ENCODE measurements at regions not wholly inside any gene's neighbourhood (a gene's known extent, or its start where the extent isn't known, plus 50 kb on each side); places are given as distances from the start of the nearest gene placed in this dataset.
"Not testable (repeated sequence)": the region's sequence is repeated elsewhere in the genome, so short reads cannot be mapped to it uniquely, and the experiment has no call there.

- DNase-seq (ENCODE audit: low read depth in 2 of 2), result no peak
Observed at GRCh38 chr3:153440311-153440710, 278.3 kb downstream of the RAP2B start.

DNA sequence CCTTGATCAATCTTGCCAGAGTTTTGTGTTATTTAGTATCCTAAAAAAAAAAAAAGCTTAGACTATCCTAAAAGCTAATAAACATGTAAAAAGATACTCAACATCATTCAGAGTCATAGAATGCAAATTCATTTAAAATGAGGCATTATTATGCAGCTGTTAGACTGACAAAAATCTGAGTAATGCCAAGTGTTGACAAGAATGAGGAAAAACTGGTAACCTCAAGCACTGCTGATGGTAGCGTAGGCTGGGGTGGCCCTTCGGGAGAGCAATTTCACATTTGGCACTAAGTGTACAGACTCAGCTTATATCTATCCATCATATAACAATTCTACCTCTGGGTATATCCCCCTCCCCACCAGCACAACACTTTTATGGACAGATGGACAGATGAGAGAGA is 280.4 kb downstream of the RAP2B start:
- DNase-seq (ENCODE audit: low read depth in 2 of 2), result no peak

DNA sequence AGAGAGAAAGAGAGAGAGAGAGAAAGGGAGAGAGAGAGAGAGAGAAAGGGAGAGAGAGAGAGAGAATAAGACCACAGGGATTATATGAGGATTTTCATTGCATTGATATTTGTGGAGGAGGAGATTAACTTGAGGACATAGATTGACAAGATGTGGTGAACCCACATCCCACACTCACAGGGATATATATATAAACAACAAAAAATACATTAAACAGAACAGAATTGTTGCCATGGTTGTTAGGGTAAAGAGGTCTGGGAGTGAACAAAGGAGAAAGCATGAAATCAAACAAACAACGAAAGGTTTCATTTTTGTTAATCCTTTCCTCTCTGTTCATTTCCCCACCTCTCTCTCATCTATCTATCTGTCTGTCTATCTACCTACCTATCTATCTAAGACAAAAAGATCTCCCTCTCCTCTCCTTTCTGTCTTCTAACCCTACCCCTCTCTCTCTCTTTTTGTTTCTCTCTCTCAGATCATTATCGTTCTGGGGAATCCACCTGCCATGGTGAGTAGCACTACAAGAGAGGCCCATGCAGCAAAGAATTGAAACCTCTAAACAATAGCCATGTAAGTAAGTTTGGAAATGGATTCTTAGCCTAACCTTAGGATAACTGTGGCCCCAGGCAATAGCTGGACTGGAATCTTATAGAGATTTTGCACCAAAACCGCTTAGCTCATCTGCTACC is 280.9 kb downstream of the RAP2B start:
- DNase-seq (ENCODE audit: low read depth in 2 of 2), result no peak

DNA sequence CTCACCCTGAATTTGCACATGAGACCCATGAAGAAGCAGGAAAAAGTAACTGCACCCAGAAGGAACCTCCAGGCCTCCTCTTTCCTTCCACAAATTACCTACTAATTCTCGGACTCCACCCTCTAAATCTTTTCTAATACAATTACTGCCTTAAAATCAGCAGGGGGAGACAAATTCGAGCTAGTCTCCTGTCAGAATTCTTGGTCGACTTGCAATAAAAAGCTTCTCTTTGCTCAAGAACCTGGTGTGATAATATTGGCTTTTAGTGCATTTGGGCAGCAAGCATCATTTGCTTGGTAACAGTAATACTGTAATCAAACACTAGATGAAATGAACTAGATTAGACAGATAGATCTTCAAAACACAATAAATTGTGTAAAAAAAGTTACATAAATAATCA is 281.9 kb downstream of the RAP2B start:
- DNase-seq (ENCODE audit: low read depth in 2 of 2), result no peak

DNA sequence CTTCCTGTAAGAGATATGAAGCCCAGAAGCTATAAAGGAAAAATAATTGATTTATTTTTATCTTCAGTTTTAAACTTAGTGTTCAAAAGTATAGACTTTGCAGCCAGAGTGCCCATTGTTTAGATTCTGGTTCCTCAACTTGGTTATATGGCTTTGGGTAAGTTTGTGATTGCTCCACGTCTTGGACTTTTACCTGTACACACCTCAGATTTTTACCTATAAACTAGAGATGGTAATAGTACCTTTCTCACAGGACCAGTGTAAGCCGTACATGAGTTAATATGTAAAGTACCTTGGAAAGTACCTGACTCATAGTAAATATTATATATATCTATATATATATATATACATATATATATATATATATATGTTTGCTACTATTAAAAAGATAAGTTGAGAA is 283.8 kb downstream of the RAP2B start:
- no peak for DNase-seq (ENCODE audit: low read depth in 2 of 2)

DNA sequence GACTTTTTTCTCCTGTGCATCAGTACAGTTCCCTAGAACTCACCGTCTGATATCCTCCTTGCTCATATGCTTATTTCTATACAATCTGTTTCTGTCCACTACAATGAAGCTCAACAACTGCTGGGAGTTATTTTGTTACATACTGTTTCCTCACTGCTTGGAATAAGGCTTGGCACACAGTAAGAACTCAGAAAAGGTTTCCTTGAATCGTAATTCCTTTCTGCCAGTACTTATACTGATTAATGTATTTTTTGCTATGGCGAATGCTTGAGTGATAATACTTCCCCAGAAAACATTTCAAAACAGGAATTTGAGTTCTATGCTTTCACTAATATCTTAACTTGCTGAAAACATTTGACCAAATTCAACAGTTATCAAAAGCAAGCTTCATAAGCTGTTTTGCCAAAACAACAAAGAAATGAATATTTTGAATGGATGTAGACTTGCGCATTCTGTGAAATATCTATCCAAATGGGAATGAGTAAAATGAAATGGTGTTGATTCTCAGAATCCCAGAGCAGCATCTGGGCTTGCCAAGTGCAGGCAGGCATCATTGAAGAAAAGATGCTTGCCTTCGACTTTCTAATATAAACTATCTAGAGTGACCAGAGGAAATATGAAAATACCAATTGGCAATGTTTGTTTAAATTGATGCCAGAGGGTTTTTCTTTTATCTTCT is 286.3 kb downstream of the RAP2B start:
- DNase-seq (ENCODE audit: low read depth in 2 of 2), result no peak

GRCh38 chr3:153456833-153457545 is 295.0 kb downstream of the RAP2B start:
- no peak for DNase-seq (ENCODE audit: low read depth in 2 of 2)

DNA sequence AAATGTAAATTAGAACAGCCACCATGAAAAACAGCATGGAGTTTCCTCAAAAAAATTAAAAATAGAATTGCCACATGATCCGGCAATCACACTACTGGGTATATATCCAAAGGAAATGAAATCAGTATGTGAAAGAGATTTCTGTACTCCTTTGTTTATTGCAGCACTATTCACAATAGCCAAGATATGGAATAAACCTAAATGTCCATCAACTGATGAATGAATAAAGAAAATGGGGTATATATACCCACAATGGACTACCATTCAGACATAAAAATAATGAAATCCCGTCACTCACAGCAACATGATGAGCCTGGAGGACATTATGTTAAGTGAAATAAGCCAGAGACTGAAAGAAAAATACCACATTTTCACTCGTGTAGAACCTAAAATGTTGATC is 296.9 kb downstream of the RAP2B start:
- no peak for DNase-seq (ENCODE audit: low read depth in 2 of 2)

GRCh38 chr3:153462545-153462944 is 300.5 kb downstream of the RAP2B start:
- no peak for DNase-seq (ENCODE audit: low read depth in 2 of 2)

- DNase-seq (ENCODE audit: low read depth in 2 of 2), result no peak
Observed at GRCh38 chr3:153463895-153464294, 301.9 kb downstream of the RAP2B start.

GRCh38 chr3:153469162-153469561 is 307.1 kb downstream of the RAP2B start:
- DNase-seq (ENCODE audit: low read depth in 2 of 2), result no peak

DNA sequence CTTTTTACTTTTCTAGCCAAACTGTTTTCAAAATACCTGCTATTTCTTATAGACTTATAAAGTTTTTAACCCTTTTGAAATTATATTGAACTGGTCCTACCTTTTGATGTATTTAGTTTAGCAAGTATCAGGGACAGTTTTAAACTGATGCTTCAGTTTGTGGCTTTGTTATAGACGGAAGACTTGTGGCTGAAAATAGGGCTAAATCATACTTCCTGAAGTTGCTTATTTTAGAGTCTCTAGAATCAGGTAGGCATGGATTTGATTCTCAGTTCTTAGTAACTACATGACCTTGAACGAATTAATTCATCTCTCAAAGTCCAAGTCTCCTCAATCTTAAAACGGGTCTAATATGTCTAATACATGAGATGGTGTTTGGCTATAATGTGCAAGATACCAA is 322.8 kb downstream of the RAP2B start:
- no peak for DNase-seq (ENCODE audit: low read depth in 2 of 2)

DNA sequence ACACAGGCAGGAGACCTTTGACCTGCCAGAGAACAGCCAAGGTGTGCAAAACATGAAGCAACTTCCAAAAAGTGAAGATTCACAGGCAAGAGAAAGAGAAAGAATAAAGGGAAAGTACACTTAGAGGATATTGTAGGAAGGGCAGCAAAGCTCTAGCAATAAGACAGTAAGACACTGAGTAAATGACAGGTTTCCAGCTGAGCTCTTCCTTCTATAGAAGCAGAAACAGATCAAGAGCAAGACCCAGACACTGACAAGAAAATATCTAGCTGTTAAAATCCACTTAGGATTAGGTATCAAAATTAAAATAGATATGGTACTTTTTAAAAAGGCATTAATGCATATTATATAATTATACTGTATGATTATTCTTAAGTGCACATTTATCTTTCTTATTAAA is 333.4 kb downstream of the RAP2B start:
- no peak for DNase-seq (ENCODE audit: low read depth in 2 of 2)

DNA sequence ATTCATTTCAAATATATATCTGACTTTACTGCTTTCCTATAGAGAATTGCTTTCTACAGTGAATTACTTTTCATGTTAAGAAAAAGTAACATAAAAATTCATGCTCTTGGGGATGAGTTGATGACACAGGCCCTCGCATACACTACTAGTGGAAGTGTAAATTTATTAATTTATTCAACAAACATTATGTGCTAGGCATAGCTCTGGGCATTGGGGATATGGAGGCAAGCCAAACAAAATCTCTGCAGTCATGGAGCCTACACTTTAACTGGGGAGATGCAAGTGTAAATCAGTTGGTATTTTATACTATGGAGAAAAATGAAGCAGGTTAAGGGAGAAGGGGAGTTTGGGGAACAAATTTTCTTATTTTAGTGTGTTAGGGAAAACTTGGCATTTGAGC is 340.7 kb downstream of the RAP2B start:
- no peak for DNase-seq (ENCODE audit: low read depth in 2 of 2)

GRCh38 chr3:153503873-153504272 is 341.8 kb downstream of the RAP2B start:
- no peak for DNase-seq (ENCODE audit: low read depth in 2 of 2)

DNA sequence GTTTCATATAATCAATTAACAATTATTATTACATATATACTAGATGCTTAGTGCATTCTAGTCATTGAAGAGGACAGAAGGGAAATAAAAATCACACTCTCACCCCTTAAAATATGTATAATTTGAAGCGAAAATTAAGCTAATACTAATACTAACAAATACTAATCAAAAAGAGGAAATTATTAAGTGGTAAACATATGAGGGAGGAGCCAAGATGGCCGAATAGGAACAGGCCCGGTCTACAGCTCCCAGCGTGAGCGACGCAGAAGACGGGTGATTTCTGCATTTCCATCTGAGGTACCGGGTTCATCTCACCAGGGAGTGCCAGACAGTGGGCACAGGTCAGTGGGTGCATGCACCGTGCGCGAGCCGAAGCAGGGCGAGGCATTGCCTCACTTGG is 344.2 kb downstream of the RAP2B start:
- DNase-seq (ENCODE audit: low read depth in 2 of 2), result not testable (repeated sequence)

GRCh38 chr3:153506686-153507085 is 344.7 kb downstream of the RAP2B start:
- DNase-seq (ENCODE audit: low read depth in 2 of 2), result not testable (repeated sequence)

GRCh38 chr3:153513236-153513635 is 351.2 kb downstream of the RAP2B start:
- no peak for DNase-seq (ENCODE audit: low read depth in 2 of 2)

DNA sequence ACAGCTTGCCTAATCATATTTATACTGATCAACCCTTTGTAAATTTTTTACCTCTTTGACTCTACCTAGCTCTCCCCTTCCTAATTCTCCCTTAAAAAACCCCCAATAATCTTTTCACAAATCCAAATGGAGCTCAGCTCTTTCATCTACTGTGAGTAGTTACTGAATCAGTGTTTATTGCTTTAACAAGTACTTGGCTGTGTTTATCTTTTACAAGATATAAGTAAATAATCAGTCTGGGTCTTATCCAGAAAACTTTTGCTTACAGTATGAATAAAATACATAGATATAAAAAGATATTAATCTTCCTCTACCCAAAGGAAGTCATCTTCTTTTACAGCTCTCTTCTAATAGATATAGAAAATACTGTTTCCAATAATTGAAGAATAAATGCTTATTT is 366.4 kb downstream of the RAP2B start:
- DNase-seq (ENCODE audit: low read depth in 2 of 2), result no peak

DNA sequence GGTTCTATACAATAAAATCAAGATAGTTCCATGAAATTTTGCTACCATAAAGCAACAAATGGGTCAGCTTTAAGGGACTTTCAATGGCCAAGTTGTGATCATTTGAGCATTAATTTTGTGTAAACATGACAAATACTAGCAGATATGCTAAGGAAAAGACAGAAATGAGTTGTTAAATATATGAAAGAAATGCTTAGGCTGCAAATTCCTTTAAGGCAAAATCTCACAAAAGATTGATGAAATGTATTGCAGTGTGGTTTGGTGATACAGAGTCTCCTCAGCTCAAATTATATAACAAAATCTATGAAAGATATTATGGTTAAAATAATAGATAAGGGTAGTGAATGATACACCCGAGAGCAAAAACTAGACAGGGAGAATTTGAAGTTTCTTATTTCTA is 377.2 kb downstream of the RAP2B start:
- DNase-seq (ENCODE audit: low read depth in 2 of 2), result no peak

DNA sequence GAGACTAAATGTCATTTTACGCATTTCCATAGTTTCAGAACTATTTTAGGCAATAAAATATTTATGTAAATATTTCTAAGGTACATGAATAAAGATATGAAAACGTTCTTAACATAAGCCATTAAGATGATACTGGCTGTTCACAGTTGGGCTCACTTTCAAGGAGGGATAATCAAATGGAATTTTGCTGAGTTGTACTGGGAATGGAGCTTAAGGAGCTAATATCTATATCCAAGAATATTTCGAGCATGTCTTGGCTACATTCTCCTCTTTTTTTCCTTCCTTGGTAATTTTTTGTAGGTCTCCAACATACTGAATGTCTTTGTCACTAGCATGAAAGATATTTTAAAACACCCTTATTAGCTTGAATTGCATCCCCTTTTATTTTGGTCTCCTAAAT is 383.4 kb downstream of the RAP2B start:
- DNase-seq (ENCODE audit: low read depth in 2 of 2), result no peak

DNA sequence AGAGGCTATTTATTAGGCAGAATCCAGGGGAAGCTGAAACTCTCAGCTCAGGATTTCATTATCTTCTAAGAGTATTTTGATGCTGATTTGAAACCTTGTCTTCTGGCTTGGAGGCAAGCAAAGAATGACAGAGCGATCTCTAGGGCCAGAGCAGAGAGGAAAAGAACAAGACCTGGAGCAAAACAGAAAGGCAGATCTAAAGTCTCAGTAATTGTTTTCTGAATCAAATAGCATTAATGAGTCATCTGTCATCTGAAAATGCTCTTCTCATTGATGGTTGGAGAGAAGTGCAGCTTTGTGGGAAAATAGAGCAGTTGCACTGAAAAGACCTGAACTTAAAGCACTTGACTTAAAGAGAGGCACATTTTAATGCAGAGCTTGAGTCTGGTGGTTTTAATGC is 385.9 kb downstream of the RAP2B start:
- DNase-seq (ENCODE audit: low read depth in 2 of 2), result no peak

- DNase-seq (ENCODE audit: low read depth in 2 of 2), result not testable (repeated sequence)
Observed at GRCh38 chr3:153549686-153550085, 387.7 kb downstream of the RAP2B start.
